HTR-8/SVneo (cell line): ENCODE measurements at regions not wholly inside any gene's neighbourhood (a gene's known extent, or its start where the extent isn't known, plus 50 kb on each side); places are given as distances from the start of the nearest gene placed in this dataset.

ENCODE experiments used
- DNase-seq: peaks from one replicate; pipeline ENCODE4 v3.0.0; 2011; ENCODE audit warnings: low spot score, mixed read lengths; ENCODE audit not compliant: insufficient read length
- FAIRE-seq: peaks from 2 replicates; lab custom pipeline; 2011; peaks lifted over from hg19 to GRCh38; lab: Jason Lieb, UNC

DNA sequence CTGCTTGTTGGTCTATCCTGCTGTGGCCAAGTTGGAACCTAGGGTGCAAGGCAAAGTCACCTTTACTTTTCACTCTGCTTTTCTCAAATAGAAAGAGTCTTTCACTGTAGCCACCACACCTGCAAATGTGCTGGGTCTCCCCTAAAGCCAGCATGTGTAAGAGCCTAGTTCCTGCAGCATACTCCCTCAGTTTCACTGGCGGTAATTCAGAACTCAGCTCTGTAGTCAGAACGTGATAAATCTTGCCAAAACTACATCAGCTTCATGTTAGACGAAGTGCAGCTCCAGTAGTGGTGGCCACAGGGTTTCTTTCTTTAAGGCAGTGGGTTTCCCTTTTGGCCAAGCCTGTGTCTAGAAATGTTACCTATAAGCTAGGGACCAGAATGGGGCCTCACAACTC is 72.0 kb upstream of the HMGCLL1 start:
- DNase-seq: no peak
- FAIRE-seq: no peak

DNA sequence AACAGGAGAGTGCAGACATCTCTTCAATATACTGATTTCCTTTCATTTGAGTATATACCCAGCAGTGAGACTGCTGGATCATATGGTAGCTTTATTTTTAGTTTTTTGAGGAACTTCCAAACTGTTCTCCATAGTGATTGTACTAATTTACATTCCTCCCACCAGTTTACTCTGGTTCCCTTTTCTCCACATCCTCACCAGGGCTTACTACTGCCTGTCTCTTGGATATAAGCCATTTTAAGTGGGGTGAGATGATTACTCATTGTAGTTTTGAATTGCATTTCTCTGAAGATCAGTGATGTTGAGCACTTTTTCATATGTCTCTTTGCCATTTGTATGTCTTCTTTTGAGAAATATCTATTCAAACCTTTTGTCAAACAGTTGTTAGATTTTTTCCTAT is 64.9 kb upstream of the HMGCLL1 start:
- DNase-seq (no peak), FAIRE-seq (no peak)

DNA sequence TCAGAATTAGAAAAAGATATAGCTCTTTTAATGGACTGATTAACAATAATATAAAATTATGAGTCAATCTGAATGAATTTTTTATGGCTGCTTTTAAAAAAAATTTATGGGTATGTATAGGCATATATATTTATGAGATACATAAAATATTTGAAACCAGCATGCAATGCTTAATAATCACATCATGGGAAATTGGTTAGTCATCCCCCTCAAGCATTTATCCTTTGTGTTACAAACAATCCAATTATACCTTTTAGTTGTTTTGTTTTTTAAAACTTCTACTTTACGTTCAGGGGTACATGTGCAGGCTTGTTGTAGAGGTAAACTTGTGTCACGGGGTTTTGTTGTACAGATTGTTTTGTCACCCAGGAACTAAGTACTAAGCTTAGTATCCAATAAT is 63.4 kb upstream of the HMGCLL1 start:
- no peak for FAIRE-seq
- DNase-seq: no peak

DNA sequence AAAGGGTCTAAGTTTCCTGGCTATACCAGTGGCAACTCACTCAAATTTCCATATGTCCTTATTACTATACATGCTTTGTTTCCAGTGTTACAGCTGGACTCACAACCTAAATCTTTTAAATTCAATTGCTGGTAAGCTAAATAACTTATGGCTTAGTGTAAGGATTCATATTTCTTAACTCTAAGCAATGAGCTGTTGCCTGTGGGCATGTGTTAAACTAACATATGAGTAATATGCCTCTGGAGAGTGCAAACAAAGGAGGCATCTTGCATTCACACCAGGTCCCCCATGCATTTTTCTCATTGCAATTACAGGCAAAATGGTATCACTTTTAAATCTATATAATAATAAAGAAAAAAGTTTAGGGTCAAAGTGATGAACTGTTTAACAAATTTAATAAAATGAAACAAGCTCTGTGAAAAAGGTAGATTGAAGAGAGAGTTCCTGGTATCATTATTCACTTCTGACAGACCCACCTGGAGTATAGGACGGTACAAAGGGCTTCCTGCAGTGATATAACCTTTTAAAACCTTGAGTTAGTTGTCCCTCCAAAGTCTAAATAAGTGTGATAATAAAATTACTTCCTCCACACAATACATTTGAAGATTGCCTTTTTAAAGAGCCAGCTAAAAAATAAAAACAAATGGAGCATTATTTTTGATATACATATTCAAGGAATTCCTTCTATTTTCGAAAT is 57.6 kb upstream of the HMGCLL1 start:
- peak; percentile 26 for DNase-seq
- FAIRE-seq: no peak

DNA sequence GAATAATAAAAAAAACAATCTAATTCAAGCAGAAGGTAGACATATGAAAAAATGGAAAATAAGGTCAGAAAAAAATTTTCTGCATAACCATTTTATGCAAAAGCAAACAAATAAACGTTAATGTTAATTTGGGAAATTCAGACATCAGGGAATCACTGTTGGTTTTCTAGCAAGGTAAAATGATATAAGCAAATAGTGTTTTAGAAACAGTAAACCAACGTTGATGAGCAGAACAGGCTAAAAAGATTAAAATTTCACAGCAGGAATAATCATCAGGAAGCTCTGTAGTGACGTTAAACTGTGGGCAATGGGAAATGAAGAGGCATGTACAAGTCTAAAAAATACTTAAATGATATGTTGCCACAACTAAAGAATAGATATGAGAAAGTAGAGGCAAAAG is 54.5 kb upstream of the HMGCLL1 start:
- no peak for DNase-seq
- no peak for FAIRE-seq

DNA sequence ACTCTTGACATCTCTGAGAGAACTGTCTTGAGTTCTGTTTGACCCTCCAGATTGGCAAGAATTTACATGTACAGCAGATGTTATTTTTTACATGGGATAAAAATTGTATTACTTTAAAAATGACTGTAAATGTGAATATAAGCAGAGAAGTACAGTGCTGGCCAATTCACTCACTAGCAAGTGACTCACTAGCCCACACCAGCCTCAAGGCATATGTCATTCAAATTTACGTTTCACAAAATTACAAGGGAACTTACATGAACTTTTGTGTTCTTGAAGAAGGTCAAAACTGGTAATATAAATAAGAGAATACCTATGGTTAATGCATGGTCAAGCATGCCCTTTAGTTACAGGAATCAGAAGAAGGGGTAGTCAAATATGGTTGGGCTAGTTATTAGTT is 54.0 kb upstream of the HMGCLL1 start:
- FAIRE-seq (no peak), DNase-seq (no peak)
